HG02610 (cell line): ENCODE measurements at regions not wholly inside any gene's neighbourhood (a gene's known extent, or its start where the extent isn't known, plus 50 kb on each side); places are given as distances from the start of the nearest gene placed in this dataset.
"Not testable (repeated sequence)": the region's sequence is repeated elsewhere in the genome, so short reads cannot be mapped to it uniquely, and the experiment has no call there.

Experiments
- ATAC-seq: cut with Tn5 transposase; IDR thresholded peaks from one replicate; pipeline ENCODE4 v1.9.1; 2021; ENCODE audit warnings: mild to moderate bottlenecking, moderate library complexity; ENCODE audit not compliant: unreplicated experiment

DNA sequence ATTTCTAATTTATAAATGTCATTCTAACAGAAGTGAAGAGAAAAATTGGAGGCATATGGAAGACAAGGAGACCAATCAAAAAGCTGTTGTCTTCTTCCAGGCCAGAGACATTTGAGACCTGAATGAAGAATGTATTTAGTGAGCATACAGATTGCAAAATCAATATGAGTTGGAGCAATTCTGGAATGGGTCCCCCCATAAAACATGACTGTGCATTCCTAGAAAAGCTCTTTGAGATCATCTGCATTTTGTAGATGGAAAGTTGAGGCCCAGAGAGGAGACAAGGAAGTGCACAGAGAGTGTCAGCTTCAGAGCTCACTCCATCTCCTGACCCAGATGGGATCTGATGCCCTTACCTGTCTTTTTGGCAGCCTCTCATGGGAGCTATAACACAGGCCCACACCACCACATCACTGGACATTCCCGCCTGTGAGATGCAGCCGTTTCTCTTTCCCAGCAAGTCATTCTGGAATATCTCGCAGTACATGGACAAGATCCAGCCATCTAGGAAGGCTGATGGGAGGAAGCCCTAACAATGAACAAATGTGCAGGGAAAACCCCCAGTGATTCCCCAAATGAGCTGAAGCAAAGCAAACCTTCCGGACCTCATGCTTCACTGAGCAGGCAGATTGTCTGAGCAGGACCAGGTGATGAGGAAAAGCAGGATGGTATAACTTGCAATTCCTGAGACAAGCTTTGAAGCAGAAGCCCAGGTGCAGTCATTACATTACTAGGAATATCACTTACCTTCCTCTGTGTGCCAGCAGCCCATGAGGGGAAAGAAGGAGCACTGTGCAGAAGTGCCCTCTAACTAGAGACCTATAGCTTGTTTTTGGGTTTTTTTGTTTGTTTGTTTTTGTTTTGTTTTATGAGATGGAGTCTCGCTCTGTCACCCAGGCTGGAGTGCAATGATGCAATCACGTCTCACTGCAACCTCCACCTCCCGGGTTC, 445.6 kb downstream of the PLPP3 start:
- ATAC-seq: peak; percentile 67

DNA sequence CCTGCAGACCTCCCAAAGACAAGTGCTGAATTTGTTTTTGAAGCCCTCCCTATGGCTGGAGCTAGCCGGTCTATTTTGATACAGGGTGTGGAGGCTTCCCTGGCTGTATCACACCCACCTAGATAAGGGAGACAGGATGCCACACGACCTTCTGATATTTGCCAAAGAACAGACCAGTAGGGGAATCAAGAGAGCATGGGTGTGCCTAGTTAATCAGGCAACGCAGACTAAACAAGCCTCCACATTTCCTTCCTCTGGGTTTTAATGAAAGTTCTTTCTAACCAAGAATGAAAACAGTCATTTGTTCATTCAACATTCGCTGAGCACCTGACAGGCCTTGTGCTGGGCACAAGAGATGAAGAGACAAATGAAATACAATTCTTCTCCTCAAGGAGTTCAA, 446.8 kb downstream of the PLPP3 start:
- ATAC-seq: no peak

DNA sequence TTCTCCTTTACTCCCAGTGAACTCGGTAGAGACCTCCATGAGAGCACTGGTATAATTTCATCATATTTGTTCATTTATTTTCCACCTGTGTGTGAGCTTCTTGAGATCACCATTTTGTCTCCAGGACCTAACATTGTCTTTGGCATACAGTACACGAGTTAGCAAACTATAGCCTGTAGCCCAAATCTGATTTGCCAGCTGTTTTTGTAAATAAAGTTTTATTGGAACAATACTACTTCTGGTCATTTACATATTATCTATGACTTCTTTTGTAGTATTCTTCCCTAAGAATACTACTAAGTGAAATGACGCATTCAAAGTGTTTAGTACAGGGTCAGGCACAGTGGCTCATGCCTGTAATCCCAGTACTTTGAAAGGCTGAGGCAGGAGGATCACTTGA, 449.5 kb downstream of the PLPP3 start:
- ATAC-seq: no peak

DNA sequence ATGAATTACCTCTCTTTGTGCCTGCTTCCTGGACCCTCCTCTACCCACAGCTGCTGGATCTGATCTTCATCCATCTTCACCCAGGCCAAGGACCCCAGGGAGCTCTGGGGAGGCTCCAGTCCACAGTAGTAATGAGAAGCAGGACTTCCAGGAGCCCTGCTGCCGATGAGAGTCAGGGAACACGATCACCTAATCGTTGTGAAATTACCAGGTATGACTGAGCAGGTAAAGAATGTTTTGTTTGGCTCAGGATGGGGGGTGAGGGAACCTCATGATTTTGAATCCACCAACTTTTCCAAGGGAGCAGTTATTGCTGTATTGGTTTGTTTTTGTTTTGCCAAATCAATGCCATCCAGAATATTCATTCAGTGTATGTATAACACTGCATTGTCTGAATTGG, 454.0 kb downstream of the PLPP3 start:
- ATAC-seq: no peak

GRCh38 chr1:56123826-56124225, 455.5 kb downstream of the PLPP3 start:
- no peak for ATAC-seq

DNA sequence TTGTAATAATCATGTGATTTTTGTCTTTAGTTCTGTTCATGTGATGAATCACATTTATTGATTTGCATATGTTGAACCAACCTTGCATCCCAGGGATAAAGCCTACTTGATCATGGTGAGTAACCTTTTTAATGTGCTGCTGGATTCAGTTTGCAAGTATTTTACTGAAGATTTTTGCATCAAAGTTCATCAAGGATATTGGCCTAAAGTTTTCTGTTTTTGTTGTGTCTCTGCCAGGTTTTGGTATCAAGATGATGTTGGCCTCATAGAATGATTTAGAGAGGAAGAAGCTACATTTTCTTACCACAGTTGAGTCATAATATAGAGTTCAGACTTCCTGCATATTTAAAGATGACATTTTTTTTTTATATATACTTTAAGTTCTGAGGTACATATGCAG, 455.9 kb downstream of the PLPP3 start:
- ATAC-seq: no peak

DNA sequence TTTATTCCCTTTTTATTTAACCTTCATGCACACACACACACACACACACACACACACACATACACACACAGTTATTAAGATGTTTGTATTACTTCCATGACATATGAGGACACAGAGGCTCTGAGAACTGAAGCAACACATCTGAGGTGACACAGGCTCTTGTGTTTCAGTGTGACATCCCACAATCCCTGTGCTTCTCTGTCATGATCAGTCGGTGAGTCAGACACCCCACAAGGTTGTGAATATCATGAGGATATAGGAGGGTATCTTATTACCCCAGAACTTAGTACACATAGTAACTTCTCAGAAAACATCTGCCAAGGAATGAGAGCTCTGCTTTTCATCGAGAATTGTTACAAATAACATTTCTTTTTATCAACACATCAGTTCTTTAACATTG, 459.3 kb downstream of the PLPP3 start:
- ATAC-seq: no peak

GRCh38 chr1:56118676-56119075, 460.7 kb downstream of the PLPP3 start:
- ATAC-seq: not testable (repeated sequence)

- no peak for ATAC-seq
Measured at GRCh38 chr1:56115701-56116100, 463.7 kb downstream of the PLPP3 start.

- no peak for ATAC-seq
Measured at GRCh38 chr1:56113679-56114078, 465.7 kb downstream of the PLPP3 start.

GRCh38 chr1:56107275-56107638, 472.1 kb downstream of the PLPP3 start:
- no peak for ATAC-seq

- peak; percentile 41 for ATAC-seq
Measured at GRCh38 chr1:56106531-56107274, 472.7 kb downstream of the PLPP3 start.

DNA sequence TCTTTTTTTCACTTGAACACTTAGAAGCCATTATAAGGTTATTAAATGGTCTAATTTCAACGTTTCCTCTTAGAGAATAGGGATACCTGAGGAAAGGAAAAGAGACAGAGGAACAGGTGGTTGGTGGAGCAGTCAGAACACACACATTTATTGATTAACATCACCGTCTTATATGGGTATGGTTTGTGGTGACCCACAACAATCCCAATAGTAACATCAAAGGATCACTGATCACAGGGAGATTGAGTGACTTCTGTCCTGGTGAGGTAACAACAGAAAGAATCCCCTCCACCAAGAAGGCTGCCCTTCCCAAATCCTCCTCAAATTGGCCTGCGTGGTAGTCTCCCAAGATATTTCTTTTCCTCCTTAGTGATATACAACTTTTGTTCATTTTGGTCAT, 474.0 kb downstream of the PLPP3 start:
- ATAC-seq: no peak

DNA sequence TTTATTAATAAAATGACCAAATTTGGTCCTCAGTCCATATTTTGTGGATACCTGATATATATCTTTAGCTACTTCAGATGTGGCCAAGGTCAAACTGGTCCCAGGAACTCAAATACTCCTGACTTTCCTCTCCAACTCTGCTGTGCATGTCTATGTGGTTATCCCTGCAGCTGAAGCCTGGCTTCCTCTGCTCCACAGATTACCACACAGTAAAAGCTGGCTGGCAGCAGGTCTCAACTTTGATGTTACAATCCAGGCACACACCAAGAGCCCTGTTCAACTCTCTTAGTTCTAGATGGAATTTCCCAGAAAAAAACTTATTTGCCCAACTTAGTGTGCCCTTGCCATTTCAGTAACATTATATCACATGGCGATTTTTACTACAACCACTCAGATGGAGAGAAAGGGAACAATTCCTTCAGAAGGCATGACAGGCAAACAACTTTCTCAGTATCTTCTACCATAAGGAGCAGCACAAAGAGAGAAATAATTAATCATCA, 479.5 kb downstream of the PLPP3 start:
- ATAC-seq: no peak

DNA sequence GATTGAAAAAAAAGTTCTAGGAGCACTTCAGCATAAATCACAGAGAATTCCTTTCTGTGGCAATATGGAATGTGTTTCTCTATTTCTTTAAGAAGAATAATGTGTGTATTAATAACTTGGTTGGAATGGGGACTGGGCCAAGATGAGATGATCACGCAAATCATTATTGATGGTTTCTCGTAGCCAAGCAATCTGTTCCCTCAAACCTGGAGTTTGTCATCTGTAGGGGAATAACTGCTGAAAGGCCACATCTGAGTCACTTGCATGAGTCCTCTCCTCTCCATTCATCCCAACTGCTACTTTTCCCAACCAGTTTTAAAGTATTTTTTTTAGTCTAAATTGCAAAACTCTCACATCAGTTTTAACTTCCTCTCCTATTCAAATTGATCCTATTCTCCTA, 480.4 kb downstream of the PLPP3 start:
- no peak for ATAC-seq

GRCh38 chr1:56097713-56098112, 481.6 kb downstream of the PLPP3 start:
- ATAC-seq: no peak

DNA sequence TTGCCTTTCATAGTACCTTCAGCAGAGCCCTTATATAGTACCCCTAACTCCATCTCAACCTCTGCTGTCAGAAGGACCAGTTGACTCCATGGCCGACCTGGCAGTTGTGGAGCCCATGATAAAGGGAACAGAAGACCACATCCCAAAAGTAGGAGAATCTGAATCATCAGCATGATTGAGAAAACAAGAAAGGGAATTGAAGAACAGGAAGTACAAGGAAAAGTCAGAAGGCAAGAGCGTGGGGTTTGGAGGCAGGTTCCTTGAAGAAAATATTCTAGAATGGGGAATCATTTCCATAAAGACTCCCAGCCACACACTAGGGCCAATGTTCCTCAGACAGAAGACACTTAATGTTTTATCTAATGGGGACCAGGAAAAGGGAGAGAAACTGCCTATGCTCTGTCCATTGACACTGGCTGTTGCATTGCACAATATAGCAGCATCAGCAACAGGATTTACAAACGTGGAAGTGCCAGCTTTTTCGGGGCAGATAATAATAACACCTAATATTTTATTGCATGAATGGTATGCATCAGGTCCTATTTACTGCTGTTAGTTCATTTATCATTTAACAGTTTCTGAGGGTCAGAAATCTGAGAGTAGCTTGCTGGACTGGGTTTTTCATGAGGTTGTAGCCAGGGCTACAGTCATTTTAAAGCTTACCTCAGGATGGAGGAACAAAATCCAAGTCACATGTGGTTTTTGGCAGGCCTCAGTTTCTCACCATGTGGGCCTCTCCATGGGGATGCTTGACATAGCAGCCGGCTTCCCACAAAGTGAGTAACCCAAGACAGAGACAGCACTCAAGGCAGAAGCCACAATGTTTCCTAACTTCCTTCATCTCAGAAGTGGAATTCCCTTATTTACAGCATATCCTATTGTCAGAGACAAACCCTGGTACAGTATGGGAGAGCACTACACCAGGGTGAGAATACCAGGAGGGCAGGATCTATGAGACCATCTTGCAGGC, 483.4 kb downstream of the PLPP3 start:
- ATAC-seq: no peak

- no peak for ATAC-seq
Measured at GRCh38 chr1:56094168-56094567, 485.2 kb downstream of the PLPP3 start.

DNA sequence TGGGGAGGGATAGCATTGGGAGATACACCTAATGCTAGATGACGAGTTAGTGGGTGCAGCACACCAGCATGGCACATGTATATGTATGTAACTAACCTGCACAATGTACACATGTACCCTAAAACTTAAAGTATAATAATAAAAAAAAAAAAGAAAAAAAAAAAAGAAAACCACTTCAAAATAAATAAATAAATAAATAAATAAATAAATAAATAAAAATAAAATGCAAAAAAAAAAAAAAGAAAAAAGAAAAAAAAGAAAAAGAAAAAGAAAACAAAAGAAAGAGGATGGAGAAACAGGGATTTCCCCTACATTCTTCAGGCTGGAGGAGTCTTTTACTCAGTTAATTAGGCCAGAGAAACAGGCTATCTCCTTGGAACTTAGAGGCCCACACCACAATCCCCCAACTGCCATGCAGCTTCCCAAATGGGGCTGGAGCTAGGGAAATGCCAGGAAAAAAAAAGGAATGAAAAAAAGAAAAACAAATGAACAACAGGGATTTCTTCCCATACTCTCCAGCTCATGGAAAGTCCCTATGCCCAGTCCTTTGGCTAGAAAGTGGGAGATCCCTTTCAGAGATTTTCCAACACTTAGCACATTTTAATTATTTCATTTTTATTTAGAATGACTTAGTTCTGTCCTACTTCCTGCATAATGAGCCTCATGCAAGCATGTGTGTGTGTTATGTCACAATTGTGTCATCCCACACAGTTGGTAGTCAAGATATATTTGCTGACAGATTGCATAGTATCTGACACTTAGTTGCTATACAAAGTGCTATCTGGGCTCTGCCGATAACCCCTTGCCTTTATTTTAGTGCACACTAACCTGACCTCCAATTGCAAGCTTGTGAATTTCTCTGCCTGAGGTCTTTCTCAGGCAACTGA, 486.4 kb downstream of the PLPP3 start:
- ATAC-seq: no peak

GRCh38 chr1:56089826-56090225, 489.5 kb downstream of the PLPP3 start:
- ATAC-seq: not testable (repeated sequence)
